SK-N-SH treated with all-trans-retinoic acid at 6 μM for 48 hours (cell line): ENCODE measurements at regions not wholly inside any gene's neighbourhood (a gene's known extent, or its start where the extent isn't known, plus 50 kb on each side); places are given as distances from the start of the nearest gene placed in this dataset.

Experiments used
- ATAC-seq: fragments of 200-7000 bp; cut with Tn5 transposase; 3 replicates; pipeline ENCODE4 v1.9.1; 2020; ENCODE audit warnings: mild to moderate bottlenecking, moderate library complexity
- ARNTL ChIP-seq: fragments of 450-650 bp; formaldehyde crosslinking; IDR thresholded peaks from 2 replicates; pipeline ENCODE4 v1.5.0; 2020; ENCODE audit warnings: low read depth, mild to moderate bottlenecking, moderate library complexity, borderline replicate concordance
- BACH2 ChIP-seq: fragments of 250-450 bp; sonication (Bioruptor Pico); IDR thresholded peaks from 2 replicates; pipeline ENCODE4 v1.9.0; 2021; ENCODE audit warnings: mild to moderate bottlenecking, borderline replicate concordance
- CREB5 ChIP-seq: fragments of 250-450 bp; sonication (Bioruptor Pico); IDR thresholded peaks from 2 replicates; pipeline ENCODE4 v1.5.1; 2020; ENCODE audit warnings: low read depth, mild to moderate bottlenecking, moderate library complexity
- CSDC2 ChIP-seq: fragments of 250-450 bp; sonication (Bioruptor Pico); IDR thresholded peaks from 2 replicates; pipeline ENCODE4 v1.5.0; 2020; ENCODE audit warnings: mild to moderate bottlenecking, moderate library complexity
- CSRNP3 ChIP-seq: fragments of 250-450 bp; sonication (Bioruptor Pico); IDR thresholded peaks from 2 replicates; pipeline ENCODE4 v1.5.1; 2021; ENCODE audit warnings: mild to moderate bottlenecking, moderate library complexity
- ESRRG ChIP-seq: fragments of 250-450 bp; sonication (Bioruptor Pico); IDR thresholded peaks from 2 replicates; pipeline ENCODE4 v1.6.1; 2021; ENCODE audit warnings: mild to moderate bottlenecking
- GLIS3 ChIP-seq: fragments of 250-450 bp; sonication (Bioruptor Pico); IDR thresholded peaks from 2 replicates; pipeline ENCODE4 v1.5.0; 2020; ENCODE audit warnings: mild to moderate bottlenecking, moderate library complexity
- ISL1 ChIP-seq: fragments of 250-450 bp; sonication (Bioruptor Pico); IDR thresholded peaks from 2 replicates; pipeline ENCODE4 v2.1.2; 2022; ENCODE audit warnings: mild to moderate bottlenecking, moderate library complexity
- OSR1 ChIP-seq: fragments of 250-450 bp; sonication (Bioruptor Pico); IDR thresholded peaks from 2 replicates; pipeline ENCODE4 v1.8.0; 2022; ENCODE audit warnings: moderate library complexity, mild to moderate bottlenecking, inconsistent platforms
- PATZ1 ChIP-seq: fragments of 250-450 bp; sonication (Bioruptor Pico); IDR thresholded peaks from 2 replicates; pipeline ENCODE4 v1.8.0; 2020; ENCODE audit warnings: mild to moderate bottlenecking, moderate library complexity, borderline replicate concordance
- POU6F1 ChIP-seq: fragments of 250-450 bp; sonication (Bioruptor Pico); IDR thresholded peaks from 2 replicates; pipeline ENCODE4 v1.8.0; 2021; ENCODE audit warnings: low read depth, mild to moderate bottlenecking, moderate library complexity, borderline replicate concordance
- PPARA ChIP-seq: fragments of 250-450 bp; sonication (Bioruptor Pico); IDR thresholded peaks from 2 replicates; pipeline ENCODE4 v1.5.0; 2020; ENCODE audit warnings: mild to moderate bottlenecking, borderline replicate concordance
- RARB ChIP-seq: fragments of 250-450 bp; sonication (Bioruptor Pico); IDR thresholded peaks from 2 replicates; pipeline ENCODE4 v1.8.0; 2021; ENCODE audit warnings: mild to moderate bottlenecking, moderate library complexity
- SNAI2 ChIP-seq: fragments of 250-450 bp; sonication (Bioruptor Pico); IDR thresholded peaks from 2 replicates; pipeline ENCODE4 v1.5.0; 2020; ENCODE audit warnings: mild to moderate bottlenecking, moderate library complexity
- TOX ChIP-seq: fragments of 250-450 bp; sonication (Bioruptor Pico); IDR thresholded peaks from 2 replicates; pipeline ENCODE4 v1.8.0; 2021; ENCODE audit warnings: mild to moderate bottlenecking, moderate library complexity, borderline replicate concordance
- TSHZ2 ChIP-seq: fragments of 250-450 bp; sonication (Bioruptor Pico); IDR thresholded peaks from 2 replicates; pipeline ENCODE4 v1.5.0; 2020; ENCODE audit warnings: mild to moderate bottlenecking, moderate library complexity
- ZC3H10 ChIP-seq: fragments of 250-450 bp; sonication (Bioruptor Pico); IDR thresholded peaks from 2 replicates; pipeline ENCODE4 v1.5.1; 2021; ENCODE audit warnings: mild to moderate bottlenecking, moderate library complexity
- ZFP3 ChIP-seq: fragments of 250-450 bp; sonication (Bioruptor Pico); IDR thresholded peaks from 2 replicates; pipeline ENCODE4 v1.5.0; 2020; ENCODE audit warnings: mild to moderate bottlenecking, moderate library complexity
- ZFP30 ChIP-seq: fragments of 450-650 bp; formaldehyde crosslinking; IDR thresholded peaks from 2 replicates; pipeline ENCODE4 v1.5.0; 2022; ENCODE audit warnings: mild to moderate bottlenecking, moderate library complexity
- ZNF565 ChIP-seq: fragments of 450-650 bp; formaldehyde crosslinking; conservative IDR thresholded peaks from 2 replicates; pipeline ENCODE4 v1.5.0; 2020; ENCODE audit warnings: low read depth, mild to moderate bottlenecking, moderate library complexity
- ZNF70 ChIP-seq: fragments of 450-650 bp; formaldehyde crosslinking; IDR thresholded peaks from 2 replicates; pipeline ENCODE4 v1.5.0; 2020; ENCODE audit warnings: mild to moderate bottlenecking, moderate library complexity
- ZNF8 ChIP-seq: fragments of 450-650 bp; formaldehyde crosslinking; IDR thresholded peaks from 2 replicates; pipeline ENCODE4 v1.5.0; 2020; ENCODE audit warnings: mild to moderate bottlenecking, moderate library complexity

GRCh38 chr14:30303350-30303749 is 255.6 kb upstream of the G2E3 start:
- no peak for ATAC-seq
- no peak for TF ChIP-seq ARNTL (CRISPR knock-in tag)
- no peak for TF ChIP-seq SNAI2 (CRISPR knock-in tag)
- TF ChIP-seq ZNF565 (CRISPR knock-in tag): no peak
- no peak for TF ChIP-seq ZFP3 (CRISPR knock-in tag)
- TF ChIP-seq ZFP30: no peak
- TF ChIP-seq OSR1 (CRISPR knock-in tag): no peak
- TF ChIP-seq GLIS3: no peak
- TF ChIP-seq PATZ1 (CRISPR knock-in tag): no peak
- no peak for TF ChIP-seq CSDC2 (CRISPR knock-in tag)
- TF ChIP-seq ISL1 (CRISPR knock-in tag): no peak
- no peak for TF ChIP-seq ZC3H10
- TF ChIP-seq RARB: no peak
- TF ChIP-seq PPARA (CRISPR knock-in tag): no peak
- no peak for TF ChIP-seq ESRRG (CRISPR knock-in tag)
- TF ChIP-seq, all 23 proteins: peak for 0

GRCh38 chr14:30305346-30305745 is 253.6 kb upstream of the G2E3 start:
- ATAC-seq: no peak
- TF ChIP-seq CSDC2 (CRISPR knock-in tag): no peak
- no peak for TF ChIP-seq GLIS3
- no peak for TF ChIP-seq OSR1 (CRISPR knock-in tag)
- TF ChIP-seq ARNTL (CRISPR knock-in tag): no peak
- no peak for TF ChIP-seq ZNF565 (CRISPR knock-in tag)
- TF ChIP-seq PPARA (CRISPR knock-in tag): no peak
- TF ChIP-seq SNAI2 (CRISPR knock-in tag): no peak
- no peak for TF ChIP-seq ZFP30
- no peak for TF ChIP-seq BACH2 (CRISPR knock-in tag)
- no peak for TF ChIP-seq ESRRG (CRISPR knock-in tag)

GRCh38 chr14:30309405-30309804 is 249.6 kb upstream of the G2E3 start:
- no peak for ATAC-seq
- TF ChIP-seq BACH2 (CRISPR knock-in tag) (no peak), CSRNP3 (no peak), ZNF70 (no peak)

GRCh38 chr14:30312214-30312613 is 246.7 kb upstream of the G2E3 start:
- TF ChIP-seq ESRRG (CRISPR knock-in tag) (no peak), SNAI2 (CRISPR knock-in tag) (no peak), ZC3H10 (no peak), BACH2 (CRISPR knock-in tag) (no peak), POU6F1 (no peak), ZNF8 (CRISPR knock-in tag) (no peak), GLIS3 (no peak), RARB (no peak)
- TF ChIP-seq, all 23 proteins: peak for 0
- no peak for ATAC-seq

- no peak for ATAC-seq
- no peak for TF ChIP-seq PATZ1 (CRISPR knock-in tag)
- no peak for TF ChIP-seq CSDC2 (CRISPR knock-in tag)
- TF ChIP-seq GLIS3: no peak
- no peak for TF ChIP-seq CREB5 (CRISPR knock-in tag)
- no peak for TF ChIP-seq TOX
- no peak for TF ChIP-seq ZNF8 (CRISPR knock-in tag)
- no peak for TF ChIP-seq ESRRG (CRISPR knock-in tag)
- no peak for TF ChIP-seq TSHZ2
- TF ChIP-seq ZFP30: no peak
- no peak for TF ChIP-seq POU6F1
Observed at GRCh38 chr14:30317729-30318128, 241.2 kb upstream of the G2E3 start.
